HepG2 (cell line): ENCODE measurements at regions not wholly inside any gene's neighbourhood (a gene's known extent, or its start where the extent isn't known, plus 50 kb on each side); places are given as distances from the start of the nearest gene placed in this dataset.
A peak's percentile ranks its signal among the peaks of the same experiment; 100 is the strongest.

Experiments used
- ATAC-seq: fragments of 200-7000 bp; cut with Tn5 transposase; 3 replicates; pipeline ENCODE4 v1.9.1; 2020; ENCODE audit warnings: mild to moderate bottlenecking, moderate library complexity
- BruUV-seq: library from RNA; stranded (reverse); fragments of 400-500 nt; replicated peaks from 2 replicates; lab custom pipeline; 2021; lab: Mats Ljungman, UMichigan
- CTCF ChIA-PET: fragments of 300-600 bp; formaldehyde crosslinking; extraction: SDS; loops from one replicate; lab custom pipeline; 2021; ENCODE audit warnings: low total read pairs, inconsistent platforms, low intra/inter-chr PET ratio; lab: Yijun Ruan, JAX
- POLR2A ChIA-PET: fragments of 350-600 bp; sonication (Branson Sonifier 250); formaldehyde crosslinking; loops from one replicate; lab custom pipeline; 2020; ENCODE audit warnings: antibody characterized with exemption, inconsistent platforms; lab: Yijun Ruan, JAX
- DNase-seq: peaks from one replicate; pipeline ENCODE4 v3.0.0-alpha.2; 2015; ENCODE audit warnings: low spot score
- FAIRE-seq: peaks from 3 replicates; lab custom pipeline; 2011; peaks lifted over from hg19 to GRCh38; lab: Jason Lieb, UNC
- H2AFZ ChIP-seq: one replicate; pipeline ENCODE4 v1.6.1; 2011; ENCODE audit warnings: low read length, inconsistent platforms
- H3K27ac ChIP-seq: fragments of 300-600 bp; 3 replicates; pipeline ENCODE4 v1.8.0; 2011; ENCODE audit warnings: mixed run types, mild to moderate bottlenecking, mixed read lengths, low read length, inconsistent platforms; ENCODE audit not compliant: insufficient read depth; ENCODE audit errors: extremely low read length
- H3K27me3 ChIP-seq, 2 experiments: fragments of 200-600 bp in 1 of 2; 2 replicates in 1 of 2; 3 replicates in 1 of 2; pipeline versions ENCODE4 v1.6.0 to v1.8.0; 2011; ENCODE audit warnings: low read length in 2 of 2, mild to moderate bottlenecking in 2 of 2, moderate library complexity in 2 of 2, inconsistent platforms in 1 of 2; ENCODE audit not compliant: insufficient read depth in 2 of 2, control insufficient read depth in 1 of 2
- H3K36me3 ChIP-seq, 2 experiments: fragments of 200-600 bp in 1 of 2; replicated peaks in 1 of 2; 2 replicates in 1 of 2; 3 replicates in 1 of 2; pipeline versions ENCODE4 v1.5.1 to v1.8.0; 2011; ENCODE audit warnings: low read length in 2 of 2, inconsistent platforms in 1 of 2; ENCODE audit not compliant: insufficient read depth in 2 of 2, control insufficient read depth in 1 of 2
- H3K4me1 ChIP-seq: 2 replicates; pipeline ENCODE4 v1.5.1; 2012; ENCODE audit warnings: low read length, inconsistent platforms; ENCODE audit not compliant: insufficient read depth
- H3K4me2 ChIP-seq: 2 replicates; pipeline ENCODE4 v1.6.0; 2011; ENCODE audit warnings: low read depth, low read length, inconsistent platforms
- H3K4me3 ChIP-seq, 3 experiments: fragments of 200-600 bp in 1 of 3; sonication (generic), shearing (Covaris generic) in 1 of 3; replicated peaks in 1 of 3; 2 replicates each; pipeline ENCODE4 v1.5.1; 2011 to 2016; ENCODE audit warnings: low read length in 3 of 3, inconsistent platforms in 2 of 3, low read depth in 2 of 3, mild to moderate bottlenecking in 2 of 3, control low read depth in 1 of 3, mixed read lengths in 1 of 3; ENCODE audit not compliant: insufficient read depth in 1 of 3
- H3K79me2 ChIP-seq: one replicate; pipeline ENCODE4 v1.6.1; 2011; ENCODE audit warnings: low read length, inconsistent platforms; ENCODE audit not compliant: insufficient read depth
- H3K9ac ChIP-seq: 2 replicates; pipeline ENCODE4 v1.6.0; 2011; ENCODE audit warnings: mild to moderate bottlenecking, low read depth, low read length, inconsistent platforms; ENCODE audit not compliant: insufficient read depth
- H3K9me3 ChIP-seq: 2 replicates; pipeline ENCODE4 v1.5.1; 2012; ENCODE audit warnings: mild to moderate bottlenecking, low read length
- H4K20me1 ChIP-seq: 2 replicates; pipeline ENCODE4 v1.6.0; 2011; ENCODE audit warnings: inconsistent platforms, mild to moderate bottlenecking, low read length, moderate library complexity; ENCODE audit not compliant: insufficient read depth
- MAFK ChIP-seq, 2 experiments: IDR thresholded peaks in 1 of 2; conservative IDR thresholded peaks in 1 of 2; 2 replicates each; pipeline ENCODE4 v1.6.1; 2011; ENCODE audit warnings: improper control_type of control experiment in 2 of 2, low read length in 2 of 2
- MTF2 ChIP-seq: sonication (generic); formaldehyde crosslinking; IDR thresholded peaks from 2 replicates; pipeline ENCODE4 v1.5.0; 2020; ENCODE audit warnings: missing genetic modification reagents, borderline replicate concordance
- NRL ChIP-seq: sonication (generic); formaldehyde crosslinking; IDR thresholded peaks from 2 replicates; pipeline ENCODE4 v1.5.0; 2020; ENCODE audit warnings: missing genetic modification reagents, mild to moderate bottlenecking, moderate library complexity, borderline replicate concordance
- ZNF44 ChIP-seq: sonication (generic); formaldehyde crosslinking; IDR thresholded peaks from 2 replicates; pipeline ENCODE4 v1.5.1; 2020; ENCODE audit warnings: mild to moderate bottlenecking, missing genetic modification reagents
- ZNF660 ChIP-seq: sonication (generic); formaldehyde crosslinking; IDR thresholded peaks from 2 replicates; pipeline ENCODE4 v1.5.1; 2020; ENCODE audit warnings: mild to moderate bottlenecking, low read depth, missing genetic modification reagents, borderline replicate concordance
- ZNF83 ChIP-seq: sonication (generic); formaldehyde crosslinking; IDR thresholded peaks from 2 replicates; pipeline ENCODE4 v1.4.0; 2020; ENCODE audit warnings: missing genetic modification reagents, mild to moderate bottlenecking, borderline replicate concordance
- ZNF879 ChIP-seq: sonication (generic); formaldehyde crosslinking; IDR thresholded peaks from 2 replicates; pipeline ENCODE4 v1.8.1; 2023; ENCODE audit warnings: missing genetic modification reagents
- WGBS: methylation state at CpG from one replicate; pipeline ENCODE4 v1.1.6; 2017; ENCODE audit warnings: low lambda C conversion rate; 5-methylcytosine and 5-hydroxymethylcytosine counted together
- in situ Hi-C: cut with HindIII; loops from 2 replicates; pipeline ENCODE4 v1.10.0; 2017; ENCODE audit warnings: low pct_unique_long_range_greater_than_20kb; ENCODE audit not compliant: extremely low pct_ligation_motif_present
- intact Hi-C: fragments of 100-400 bp; cut with micrococcal nuclease; formaldehyde crosslinking; loops from one replicate; pipeline ENCODE4 v1.10.0; 2022; ENCODE audit not compliant: unreplicated experiment
- TF ChIP-seq, protein P1 (sequence below): sonication (generic); formaldehyde crosslinking; IDR thresholded peaks from 2 replicates; pipeline ENCODE4 v1.5.0; 2020; ENCODE audit warnings: missing genetic modification reagents, mild to moderate bottlenecking, borderline replicate concordance
- TF ChIP-seq, protein P2 (sequence below): sonication (generic); formaldehyde crosslinking; IDR thresholded peaks from 2 replicates; pipeline ENCODE4 v1.4.0; 2020; ENCODE audit warnings: missing genetic modification reagents

- Histone ChIP-seq H3K9me3 (peaks cover 9% of the 10 kb centered on the region), H2AFZ (no peak overlapping the region), H3K4me2 (no peak overlapping the region), H3K4me3 (no peak overlapping the region), H3K36me3 (no peaks in the 10 kb centered on the region), H3K4me1 (no peaks in the 10 kb centered on the region), H3K9ac (no peak overlapping the region), H4K20me1 (no peaks in the 10 kb centered on the region), H3K27me3 (no peaks in the 10 kb centered on the region; a peak in 1 of 5 replicates), H3K27ac (no peak overlapping the region), H3K79me2 (no peaks in the 10 kb centered on the region)
- no peak for FAIRE-seq
- ChIA-PET CTCF (no interaction called here), POLR2A (no interaction called here)
- intact Hi-C loops = no loop called here
- BruUV-seq = no TSS peak
- no peak for TF ChIP-seq ZNF83 (CRISPR knock-in tag)
- no peak for TF ChIP-seq ZNF879 (CRISPR knock-in tag)
- DNase-seq = no peak
- in situ Hi-C loops = no loop called here
- 13% methylated on average over 2 of the region's 2 CpGs for WGBS
- ATAC-seq = no peak
These were observed 350.2 kb upstream of the CHAC2 start for GRCh38 chr2:53417385-53417784.

DNA sequence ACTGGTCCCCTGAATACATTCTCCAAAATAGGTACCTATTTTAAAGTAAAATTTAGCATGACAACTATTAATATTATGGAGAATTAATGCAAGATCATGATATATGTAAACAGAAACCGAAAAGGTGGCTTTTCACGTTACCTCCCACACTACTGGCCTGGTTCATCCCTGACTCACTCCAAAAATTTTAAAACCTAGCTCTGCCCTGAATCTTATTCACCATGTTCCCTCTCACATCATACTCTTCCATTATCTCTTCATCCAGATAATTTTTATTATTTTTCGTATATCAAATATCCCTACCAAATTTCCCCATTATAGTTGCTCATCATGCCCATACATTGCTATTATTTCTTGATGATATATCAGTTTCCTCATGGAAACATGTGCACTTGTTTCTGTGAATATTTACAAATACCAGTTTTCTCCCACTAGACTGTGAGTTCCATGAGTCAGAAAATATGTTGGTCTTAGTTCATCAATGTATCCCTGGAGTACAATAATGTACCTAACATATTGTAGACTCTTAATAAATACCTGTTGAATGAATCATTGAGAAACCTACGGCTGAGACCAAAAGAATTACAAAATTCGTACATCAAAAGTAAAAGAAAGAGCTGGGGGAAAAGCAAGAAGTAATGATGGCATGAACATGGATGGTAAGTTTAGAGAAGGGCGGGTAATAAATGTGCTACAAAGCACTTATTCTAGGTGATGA, 360.1 kb upstream of the CHAC2 start:
- 4% methylated on average over 6 of the region's 6 CpGs for WGBS
- Histone ChIP-seq H3K9me3 (peaks cover 4% of the 10 kb centered on the region; the same call in 1 of the 2 replicates), H3K4me3 (no peak overlapping the region), H4K20me1 (no peaks in the 10 kb centered on the region), H3K27ac (no peak overlapping the region), H3K36me3 (no peaks in the 10 kb centered on the region), H3K4me1 (no peaks in the 10 kb centered on the region), H3K9ac (no peak overlapping the region), H2AFZ (no peak overlapping the region), H3K79me2 (no peaks in the 10 kb centered on the region), H3K27me3 (no peaks in the 10 kb centered on the region), H3K4me2 (no peak overlapping the region)
- TF ChIP-seq MAFK (conservative IDR thresholded peaks at IDR 0.05 in 1 of 2, IDR thresholded peaks at IDR 0.05 in 1 of 2; ENCODE audit: low read length in 2 of 2) = peak in 1 of 2 experiments; percentile 1; a peak in 1 of 4 replicates
- TF ChIP-seq, protein P1, sequence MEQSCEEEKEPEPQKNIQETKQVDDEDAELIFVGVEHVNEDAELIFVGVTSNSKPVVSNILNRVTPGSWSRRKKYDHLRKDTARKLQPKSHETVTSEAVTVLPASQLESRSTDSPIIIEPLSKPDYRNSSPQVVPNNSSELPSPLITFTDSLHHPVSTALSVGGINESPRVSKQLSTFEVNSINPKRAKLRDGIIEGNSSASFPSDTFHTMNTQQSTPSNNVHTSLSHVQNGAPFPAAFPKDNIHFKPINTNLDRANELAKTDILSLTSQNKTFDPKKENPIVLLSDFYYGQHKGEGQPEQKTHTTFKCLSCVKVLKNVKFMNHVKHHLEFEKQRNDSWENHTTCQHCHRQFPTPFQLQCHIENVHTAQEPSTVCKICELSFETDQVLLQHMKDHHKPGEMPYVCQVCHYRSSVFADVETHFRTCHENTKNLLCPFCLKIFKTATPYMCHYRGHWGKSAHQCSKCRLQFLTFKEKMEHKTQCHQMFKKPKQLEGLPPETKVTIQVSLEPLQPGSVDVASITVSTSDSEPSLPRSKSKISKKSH (CRISPR knock-in tag) = no peak
- TF ChIP-seq ZNF660 (CRISPR knock-in tag) = no peak
- TF ChIP-seq, protein P2, sequence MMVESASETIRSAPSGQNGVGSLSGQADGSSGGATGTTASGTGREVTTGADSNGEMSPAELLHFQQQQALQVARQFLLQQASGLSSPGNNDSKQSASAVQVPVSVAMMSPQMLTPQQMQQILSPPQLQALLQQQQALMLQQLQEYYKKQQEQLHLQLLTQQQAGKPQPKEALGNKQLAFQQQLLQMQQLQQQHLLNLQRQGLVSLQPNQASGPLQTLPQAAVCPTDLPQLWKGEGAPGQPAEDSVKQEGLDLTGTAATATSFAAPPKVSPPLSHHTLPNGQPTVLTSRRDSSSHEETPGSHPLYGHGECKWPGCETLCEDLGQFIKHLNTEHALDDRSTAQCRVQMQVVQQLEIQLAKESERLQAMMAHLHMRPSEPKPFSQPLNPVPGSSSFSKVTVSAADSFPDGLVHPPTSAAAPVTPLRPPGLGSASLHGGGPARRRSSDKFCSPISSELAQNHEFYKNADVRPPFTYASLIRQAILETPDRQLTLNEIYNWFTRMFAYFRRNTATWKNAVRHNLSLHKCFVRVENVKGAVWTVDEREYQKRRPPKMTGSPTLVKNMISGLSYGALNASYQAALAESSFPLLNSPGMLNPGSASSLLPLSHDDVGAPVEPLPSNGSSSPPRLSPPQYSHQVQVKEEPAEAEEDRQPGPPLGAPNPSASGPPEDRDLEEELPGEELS (CRISPR knock-in tag) = no peak
- no peak for TF ChIP-seq NRL (CRISPR knock-in tag)
- no peak for TF ChIP-seq MTF2 (CRISPR knock-in tag)
- TF ChIP-seq ZNF44 (CRISPR knock-in tag) = no peak
- in situ Hi-C loops (no loop called here), intact Hi-C loops (loop anchor here (1.0 kb wide), 1 partner anchor 39 kb away; no protein-coding TSS in a partner anchor)
- no TSS peak for BruUV-seq
- POLR2A ChIA-PET = no interaction called here
- FAIRE-seq = no peak
- DNase-seq = no peak
- CTCF ChIA-PET = no interaction called here
- ATAC-seq = no peak
